ENCODE measurements at regions not wholly inside any gene's neighbourhood (a gene's known extent, or its start where the extent isn't known, plus 50 kb on each side); places are given as distances from the start of the nearest gene placed in this dataset.

DNA sequence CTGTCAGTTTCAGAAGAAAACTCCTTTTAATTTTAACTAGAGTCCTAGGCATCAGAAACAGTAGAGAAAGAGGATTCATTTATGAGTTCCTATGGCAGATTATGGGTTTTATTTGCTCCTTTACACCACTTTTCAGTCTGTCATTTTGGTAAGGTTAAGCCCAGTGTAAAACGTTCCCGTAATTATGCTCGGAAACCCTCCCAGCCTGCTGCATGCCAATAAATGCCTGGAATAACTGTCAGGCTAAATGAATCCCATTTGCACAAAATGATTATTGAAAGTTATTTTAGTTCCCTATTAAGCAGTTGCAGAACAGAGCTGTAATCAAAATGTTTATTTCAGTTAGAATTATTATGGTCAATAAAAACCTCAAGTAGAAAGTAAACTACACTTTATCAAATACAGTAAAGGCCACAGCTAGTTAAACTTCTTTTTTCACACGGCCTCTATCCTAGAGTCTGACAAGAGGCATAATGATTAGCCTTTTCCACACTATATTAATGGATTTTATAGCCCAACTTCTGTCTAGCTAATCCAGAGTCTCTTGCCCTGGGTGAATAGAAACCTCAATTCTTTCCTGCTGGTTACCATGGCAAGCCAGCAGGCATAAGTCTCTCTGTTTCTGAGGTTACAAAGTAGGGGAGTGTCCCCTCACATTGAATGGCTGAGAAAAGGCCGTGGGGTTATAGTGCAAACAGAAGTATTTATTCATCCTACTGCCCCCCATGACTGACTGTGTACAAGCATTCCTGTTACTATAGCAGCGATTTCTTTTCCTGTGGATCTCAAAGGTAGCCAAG lies 80.8 kb upstream of the NPVF start:
- TF ChIP-seq, protein P1, sequence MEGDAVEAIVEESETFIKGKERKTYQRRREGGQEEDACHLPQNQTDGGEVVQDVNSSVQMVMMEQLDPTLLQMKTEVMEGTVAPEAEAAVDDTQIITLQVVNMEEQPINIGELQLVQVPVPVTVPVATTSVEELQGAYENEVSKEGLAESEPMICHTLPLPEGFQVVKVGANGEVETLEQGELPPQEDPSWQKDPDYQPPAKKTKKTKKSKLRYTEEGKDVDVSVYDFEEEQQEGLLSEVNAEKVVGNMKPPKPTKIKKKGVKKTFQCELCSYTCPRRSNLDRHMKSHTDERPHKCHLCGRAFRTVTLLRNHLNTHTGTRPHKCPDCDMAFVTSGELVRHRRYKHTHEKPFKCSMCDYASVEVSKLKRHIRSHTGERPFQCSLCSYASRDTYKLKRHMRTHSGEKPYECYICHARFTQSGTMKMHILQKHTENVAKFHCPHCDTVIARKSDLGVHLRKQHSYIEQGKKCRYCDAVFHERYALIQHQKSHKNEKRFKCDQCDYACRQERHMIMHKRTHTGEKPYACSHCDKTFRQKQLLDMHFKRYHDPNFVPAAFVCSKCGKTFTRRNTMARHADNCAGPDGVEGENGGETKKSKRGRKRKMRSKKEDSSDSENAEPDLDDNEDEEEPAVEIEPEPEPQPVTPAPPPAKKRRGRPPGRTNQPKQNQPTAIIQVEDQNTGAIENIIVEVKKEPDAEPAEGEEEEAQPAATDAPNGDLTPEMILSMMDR (IDR thresholded peaks at IDR 0.05): no peak

DNA sequence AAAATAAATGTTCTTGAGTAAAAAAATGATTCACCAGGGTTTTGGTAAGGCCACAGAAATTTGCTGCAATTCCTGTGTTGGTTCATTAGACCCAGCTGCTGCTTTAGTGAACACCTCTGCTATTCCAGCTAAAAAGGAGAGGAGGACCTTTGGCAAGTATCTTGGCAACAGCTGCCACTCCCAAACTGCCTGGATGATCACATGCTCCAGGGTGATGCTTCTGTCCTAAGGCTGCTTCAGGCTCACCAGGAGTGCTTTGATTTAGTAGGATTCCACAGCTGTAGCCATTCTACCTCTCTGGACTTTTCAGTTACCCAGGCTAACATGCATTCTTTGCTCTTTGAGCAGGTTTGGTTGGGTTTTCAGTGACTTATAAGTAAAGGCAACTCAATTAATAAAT lies 82.6 kb upstream of the NPVF start:
- intact Hi-C loops (cut with DNase I, micrococcal nuclease): no loop called here
- TF ChIP-seq, protein P1 (IDR thresholded peaks at IDR 0.05): no peak
- ATAC-seq (no peak), DNase-seq (peak in 1 of 3 donors; percentile 32)
- Histone ChIP-seq H3K36me3 (ENCODE audit: low read depth) (no peaks in the 10 kb centered on the region), H3K4me3 (no peak overlapping the region), H3K9me3 (no peaks in the 10 kb centered on the region), H3K4me1 (ENCODE audit: low read depth) (peaks cover 26% of the 10 kb centered on the region)

More for the DNA sequence above, 80.8 kb upstream of the NPVF start:
- Histone ChIP-seq H3K36me3 (ENCODE audit: low read depth) (no peaks in the 10 kb centered on the region), H3K9me3 (no peaks in the 10 kb centered on the region), H3K4me3 (no peak overlapping the region), H3K4me1 (ENCODE audit: low read depth) (peaks cover 18% of the 10 kb centered on the region)
- ATAC-seq: peak; percentile 70
- no peak for DNase-seq
- intact Hi-C loops (cut with DNase I, micrococcal nuclease): no loop called here

GRCh38 chr7:25311346-25311745 lies 83.1 kb upstream of the NPVF start:
- peaks cover 26% of the 10 kb centered on the region for H3K4me1 ChIP-seq (ENCODE audit: low read depth)
- H3K36me3 ChIP-seq (ENCODE audit: low read depth): no peaks in the 10 kb centered on the region
- no peak for DNase-seq
- no peak overlapping the region for H3K4me3 ChIP-seq
- no peak for ATAC-seq
- TF ChIP-seq, protein P1 (IDR thresholded peaks at IDR 0.05): no peak
- no peaks in the 10 kb centered on the region for H3K9me3 ChIP-seq
- intact Hi-C loops (cut with DNase I, micrococcal nuclease): no loop called here

- H3K4me1 ChIP-seq (ENCODE audit: low read depth): peaks cover 26% of the 10 kb centered on the region
- ATAC-seq: no peak
- no peak overlapping the region for H3K4me3 ChIP-seq
- TF ChIP-seq, protein P1 (IDR thresholded peaks at IDR 0.05): no peak
- no peaks in the 10 kb centered on the region for H3K9me3 ChIP-seq
- H3K36me3 ChIP-seq (ENCODE audit: low read depth): no peaks in the 10 kb centered on the region
- intact Hi-C loops (cut with DNase I, micrococcal nuclease): no loop called here
- DNase-seq: no peak
Measured at GRCh38 chr7:25312968-25313367, 84.7 kb upstream of the NPVF start.

- TF ChIP-seq, protein P1 (IDR thresholded peaks at IDR 0.05): no peak
- no peak for ATAC-seq
- Histone ChIP-seq H3K4me1 (ENCODE audit: low read depth) (peaks cover 24% of the 10 kb centered on the region), H3K4me3 (no peak overlapping the region), H3K36me3 (ENCODE audit: low read depth) (no peaks in the 10 kb centered on the region), H3K9me3 (no peaks in the 10 kb centered on the region)
- intact Hi-C loops (cut with DNase I, micrococcal nuclease): no loop called here
- no peak for DNase-seq
Measured at GRCh38 chr7:25313526-25313925, 85.2 kb upstream of the NPVF start.
